ENCODE measurements at regions not wholly inside any gene's neighbourhood (a gene's known extent, or its start where the extent isn't known, plus 50 kb on each side); places are given as distances from the start of the nearest gene placed in this dataset.

DNA sequence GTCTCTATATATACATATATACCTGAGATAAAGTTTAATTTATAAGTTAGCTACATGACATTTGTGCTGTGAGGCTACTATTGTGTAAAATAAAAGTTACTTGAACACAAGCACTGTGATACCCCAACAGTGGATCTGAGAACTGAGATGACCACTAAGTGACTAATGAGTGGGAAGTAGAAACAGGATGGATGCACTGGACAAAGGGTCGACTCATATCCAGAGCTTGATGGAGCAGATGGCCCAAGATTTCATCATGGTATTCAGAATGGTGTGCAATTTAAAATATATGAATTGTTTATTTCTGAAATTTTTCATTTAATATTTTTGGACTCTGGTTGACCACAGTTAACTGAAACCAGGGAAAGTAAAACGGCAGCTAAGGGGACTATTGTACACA lies 908.6 kb upstream of the MDGA2 start:
- CTCF ChIA-PET = no interaction called here

DNA sequence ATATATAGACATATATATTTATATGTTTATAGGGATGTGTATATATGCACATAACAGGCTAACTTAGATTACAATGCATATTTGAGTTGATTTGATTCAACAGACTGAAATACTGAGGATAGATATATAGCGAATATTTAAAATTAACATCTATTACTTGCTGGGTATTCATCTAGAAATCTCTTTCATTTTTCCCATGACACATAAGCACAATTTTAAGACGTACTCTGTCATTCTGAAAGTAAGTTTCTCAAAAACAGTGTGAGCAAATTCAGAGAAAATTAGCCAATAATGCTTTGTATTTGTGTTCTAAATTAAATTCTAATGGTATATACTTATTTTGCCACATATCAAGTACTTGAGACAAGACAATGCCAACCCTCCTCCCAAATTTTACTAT lies 907.5 kb upstream of the MDGA2 start:
- Histone ChIP-seq H3K9me3 (ENCODE audit: low read depth, low read length, poor library complexity, severe bottlenecking) (no peaks in the 10 kb centered on the region), H3K4me3 (ENCODE audit: low read depth, low read length, poor library complexity, severe bottlenecking) (no peak overlapping the region), H3K27ac (ENCODE audit: low read depth, low read length, poor library complexity, severe bottlenecking) (no peak overlapping the region), H3K4me1 (ENCODE audit: insufficient read depth, low read length, poor library complexity, severe bottlenecking) (no peaks in the 10 kb centered on the region), H3K27me3 (replicated peaks; ENCODE audit: insufficient read depth, low read depth, low read length, poor library complexity) (no peaks in the 10 kb centered on the region), H3K36me3 (ENCODE audit: insufficient read depth, low read length, poor library complexity, severe bottlenecking) (no peaks in the 10 kb centered on the region)
- intact Hi-C loops (cut with micrococcal nuclease; ENCODE audit: unreplicated experiment) = no loop called here
- ChIA-PET POLR2A (ENCODE audit: low non-redundant PET) (no interaction called here), CTCF (no interaction called here)
- BruUV-seq (replicated peaks) = no TSS peak
- no peak for DNase-seq (ENCODE audit: low spot score)
- no peak for TF ChIP-seq EZH2 (IDR thresholded peaks at IDR 0.05; ENCODE audit: borderline replicate concordance, low read depth, low read length, poor library complexity, severe bottlenecking)
- TF ChIP-seq, protein P1, sequence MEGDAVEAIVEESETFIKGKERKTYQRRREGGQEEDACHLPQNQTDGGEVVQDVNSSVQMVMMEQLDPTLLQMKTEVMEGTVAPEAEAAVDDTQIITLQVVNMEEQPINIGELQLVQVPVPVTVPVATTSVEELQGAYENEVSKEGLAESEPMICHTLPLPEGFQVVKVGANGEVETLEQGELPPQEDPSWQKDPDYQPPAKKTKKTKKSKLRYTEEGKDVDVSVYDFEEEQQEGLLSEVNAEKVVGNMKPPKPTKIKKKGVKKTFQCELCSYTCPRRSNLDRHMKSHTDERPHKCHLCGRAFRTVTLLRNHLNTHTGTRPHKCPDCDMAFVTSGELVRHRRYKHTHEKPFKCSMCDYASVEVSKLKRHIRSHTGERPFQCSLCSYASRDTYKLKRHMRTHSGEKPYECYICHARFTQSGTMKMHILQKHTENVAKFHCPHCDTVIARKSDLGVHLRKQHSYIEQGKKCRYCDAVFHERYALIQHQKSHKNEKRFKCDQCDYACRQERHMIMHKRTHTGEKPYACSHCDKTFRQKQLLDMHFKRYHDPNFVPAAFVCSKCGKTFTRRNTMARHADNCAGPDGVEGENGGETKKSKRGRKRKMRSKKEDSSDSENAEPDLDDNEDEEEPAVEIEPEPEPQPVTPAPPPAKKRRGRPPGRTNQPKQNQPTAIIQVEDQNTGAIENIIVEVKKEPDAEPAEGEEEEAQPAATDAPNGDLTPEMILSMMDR (conservative IDR thresholded peaks at IDR 0.05; ENCODE audit: low read depth, low read length) = no peak

More for the DNA sequence above, 908.6 kb upstream of the MDGA2 start:
- H3K9me3 ChIP-seq (ENCODE audit: low read depth, low read length, poor library complexity, severe bottlenecking) = no peaks in the 10 kb centered on the region
- no peak for DNase-seq (ENCODE audit: low spot score)
- BruUV-seq (replicated peaks) = no TSS peak
- H3K4me1 ChIP-seq (ENCODE audit: insufficient read depth, low read length, poor library complexity, severe bottlenecking) = no peaks in the 10 kb centered on the region
- H3K36me3 ChIP-seq (ENCODE audit: insufficient read depth, low read length, poor library complexity, severe bottlenecking) = no peaks in the 10 kb centered on the region
- H3K4me3 ChIP-seq (ENCODE audit: low read depth, low read length, poor library complexity, severe bottlenecking) = no peak overlapping the region
- no peaks in the 10 kb centered on the region for H3K27me3 ChIP-seq (replicated peaks; ENCODE audit: insufficient read depth, low read depth, low read length, poor library complexity)
- TF ChIP-seq, protein P1 (conservative IDR thresholded peaks at IDR 0.05; ENCODE audit: low read depth, low read length) = no peak
- TF ChIP-seq EZH2 (IDR thresholded peaks at IDR 0.05; ENCODE audit: borderline replicate concordance, low read depth, low read length, poor library complexity, severe bottlenecking) = no peak
- no peak overlapping the region for H3K27ac ChIP-seq (ENCODE audit: low read depth, low read length, poor library complexity, severe bottlenecking)
- POLR2A ChIA-PET (ENCODE audit: low non-redundant PET) = no interaction called here
- intact Hi-C loops (cut with micrococcal nuclease; ENCODE audit: unreplicated experiment) = no loop called here

DNA sequence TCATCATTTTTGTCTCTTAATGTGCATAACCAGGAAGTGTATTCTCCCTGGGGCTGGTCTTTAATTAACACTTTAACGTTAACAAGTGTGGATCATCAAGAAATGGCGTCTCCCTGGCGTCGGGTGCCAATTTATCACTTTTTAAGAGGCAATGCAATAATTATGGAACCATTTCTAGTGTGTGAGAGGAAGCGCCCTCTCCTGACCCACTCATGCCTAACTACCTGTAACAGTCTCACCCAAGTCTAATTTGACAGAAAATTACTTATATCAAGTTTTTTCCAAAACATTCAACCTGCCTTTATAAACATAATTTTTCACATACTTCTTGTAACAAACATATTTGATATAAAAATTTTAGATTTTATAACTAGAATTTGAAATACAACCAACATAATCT lies 905.3 kb upstream of the MDGA2 start:
- no peak for TF ChIP-seq EZH2 (IDR thresholded peaks at IDR 0.05; ENCODE audit: borderline replicate concordance, low read depth, low read length, poor library complexity, severe bottlenecking)
- TF ChIP-seq, protein P1 (conservative IDR thresholded peaks at IDR 0.05; ENCODE audit: low read depth, low read length) = no peak
- ChIA-PET CTCF (no interaction called here), POLR2A (ENCODE audit: low non-redundant PET) (no interaction called here)
- H3K27ac ChIP-seq (ENCODE audit: low read depth, low read length, poor library complexity, severe bottlenecking) = no peak overlapping the region
- H3K27me3 ChIP-seq (replicated peaks; ENCODE audit: insufficient read depth, low read depth, low read length, poor library complexity) = no peaks in the 10 kb centered on the region
- DNase-seq (ENCODE audit: low spot score) = no peak
- H3K4me3 ChIP-seq (ENCODE audit: low read depth, low read length, poor library complexity, severe bottlenecking) = no peak overlapping the region
- intact Hi-C loops (cut with micrococcal nuclease; ENCODE audit: unreplicated experiment) = no loop called here
- H3K4me1 ChIP-seq (ENCODE audit: insufficient read depth, low read length, poor library complexity, severe bottlenecking) = no peaks in the 10 kb centered on the region
- no peaks in the 10 kb centered on the region for H3K36me3 ChIP-seq (ENCODE audit: insufficient read depth, low read length, poor library complexity, severe bottlenecking)
- no peaks in the 10 kb centered on the region for H3K9me3 ChIP-seq (ENCODE audit: low read depth, low read length, poor library complexity, severe bottlenecking)
- no TSS peak for BruUV-seq (replicated peaks)
